ENCODE measurements at regions not wholly inside any gene's neighbourhood (a gene's known extent, or its start where the extent isn't known, plus 50 kb on each side); places are given as distances from the start of the nearest gene placed in this dataset.
"Not testable (repeated sequence)": the region's sequence is repeated elsewhere in the genome, so short reads cannot be mapped to it uniquely, and the experiment has no call there.

DNA sequence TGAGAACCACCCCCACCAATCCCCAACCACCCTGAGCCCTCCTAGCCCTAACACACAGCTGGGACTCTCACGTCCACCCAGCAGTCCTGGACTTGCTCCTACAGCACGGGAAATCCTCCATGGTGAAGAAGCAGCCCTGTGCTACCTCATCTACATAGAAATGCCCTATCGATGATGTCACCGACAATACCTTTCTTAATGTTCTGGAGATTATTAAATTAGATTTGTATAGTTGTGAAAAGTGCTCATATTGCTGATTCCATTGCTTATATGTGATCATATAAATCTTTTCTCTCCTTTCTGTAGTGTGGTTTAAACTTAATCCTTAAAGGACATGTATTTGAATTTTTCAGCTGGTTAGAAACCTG, 97.1 kb downstream of the PPIAL4G start:
- not testable (repeated sequence) for DNase-seq

DNA sequence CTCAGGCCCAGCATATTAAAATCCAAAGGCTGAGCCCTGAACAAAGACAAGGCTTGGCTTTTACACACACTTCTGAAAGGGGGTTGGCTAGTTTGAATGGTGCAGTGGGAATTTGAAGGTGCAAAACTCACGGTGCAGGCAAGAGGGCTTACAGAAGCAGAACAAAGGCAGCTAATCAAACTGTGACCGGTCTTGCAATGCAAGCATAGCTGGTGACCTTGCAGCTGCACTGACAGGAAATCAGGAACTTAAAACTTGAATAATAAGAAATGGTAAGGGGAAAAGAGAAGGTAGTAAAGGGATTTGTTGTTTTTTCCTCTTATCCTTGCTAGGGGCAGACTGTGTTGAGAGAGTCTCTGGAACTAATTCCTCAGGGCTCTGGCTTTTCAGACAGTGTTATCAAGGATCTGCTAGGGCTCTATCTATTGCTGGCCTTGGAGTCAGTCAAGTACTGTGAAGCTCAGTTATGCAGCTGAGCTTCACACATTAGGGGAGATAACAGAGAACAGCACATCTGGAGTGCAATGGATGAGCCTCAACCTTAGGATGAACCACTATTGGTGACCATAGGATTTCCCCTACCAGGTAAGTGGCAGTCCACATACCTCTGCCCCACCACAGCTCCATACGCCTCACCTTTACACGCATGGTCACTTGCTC, 97.6 kb downstream of the PPIAL4G start:
- no peak for DNase-seq

DNA sequence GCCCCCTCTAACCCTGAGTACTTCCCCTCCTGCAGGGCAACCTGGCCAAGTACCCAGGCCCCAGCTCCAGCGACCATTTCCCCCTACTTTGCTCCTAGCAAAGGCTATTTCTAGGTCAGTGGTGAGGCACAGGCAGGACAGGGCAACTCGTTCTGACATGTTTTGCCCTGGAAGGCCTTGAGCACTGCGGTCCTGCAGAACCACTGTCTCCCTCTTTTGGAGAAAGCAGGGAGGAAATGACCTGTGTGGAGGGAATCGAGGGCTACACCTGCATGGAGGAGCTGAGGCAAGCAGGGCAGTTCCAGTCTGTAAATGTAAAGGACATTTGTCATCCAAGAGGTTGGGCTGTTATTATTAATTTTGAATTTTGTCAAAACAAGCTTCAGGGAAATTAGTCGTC, 99.1 kb downstream of the PPIAL4G start:
- DNase-seq: no peak

DNA sequence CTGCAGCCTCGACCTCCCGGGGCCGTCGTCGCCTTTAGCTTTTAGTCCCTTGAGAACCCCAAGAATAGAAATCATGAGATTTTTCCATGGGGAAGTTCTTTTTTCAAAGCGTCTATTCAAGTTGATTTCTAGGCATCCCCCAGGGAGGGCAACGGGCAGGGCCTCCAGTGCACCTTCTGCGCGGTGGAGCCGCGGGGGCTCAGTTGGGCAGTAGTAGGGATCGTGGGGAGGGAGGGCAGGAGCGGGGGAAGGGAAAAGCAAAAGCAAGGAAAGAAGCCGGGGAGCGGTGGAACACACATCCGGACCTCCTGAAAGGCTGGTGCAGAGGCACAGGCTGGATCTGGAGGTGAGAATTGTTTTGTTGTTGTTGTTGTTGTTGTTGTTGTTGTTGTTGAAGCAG, 103.4 kb downstream of the PPIAL4G start:
- no peak for DNase-seq

DNA sequence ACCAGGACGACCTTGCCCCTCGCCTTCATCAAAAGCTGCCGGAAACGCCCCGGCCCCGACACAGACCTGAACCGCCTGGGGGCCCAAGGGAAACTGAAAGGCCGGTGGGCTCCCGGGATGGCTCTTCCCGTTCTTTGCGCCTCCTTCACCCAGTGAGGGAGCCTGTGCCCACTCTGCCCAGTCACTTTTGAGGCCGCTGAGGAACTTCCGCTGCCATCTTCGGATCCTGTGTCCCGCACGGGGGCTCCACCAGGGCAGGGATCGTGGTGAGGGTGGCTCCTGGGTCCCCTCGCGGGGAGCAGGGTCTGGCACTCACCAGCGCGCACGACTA, 104.0 kb downstream of the PPIAL4G start:
- DNase-seq: no peak

DNA sequence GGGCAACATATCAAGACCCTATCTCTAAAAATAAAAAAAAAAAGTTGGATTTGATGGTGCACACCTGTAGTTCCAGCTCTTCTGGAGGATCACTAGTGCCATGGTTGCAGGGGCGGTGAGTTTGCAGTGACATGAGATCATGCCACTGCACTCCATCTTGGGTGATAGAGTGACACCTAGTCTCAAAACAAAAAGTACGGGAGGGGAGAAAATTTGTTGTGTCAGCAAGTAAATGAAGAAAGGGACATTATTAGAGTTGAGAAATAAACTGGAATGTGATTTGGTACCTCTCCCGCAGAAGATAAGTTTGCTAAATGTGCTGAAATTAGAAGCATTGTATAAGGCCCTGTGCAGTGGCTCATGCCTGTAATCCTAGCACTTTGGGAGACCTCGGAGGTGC, 105.1 kb downstream of the PPIAL4G start:
- DNase-seq: not testable (repeated sequence)

DNA sequence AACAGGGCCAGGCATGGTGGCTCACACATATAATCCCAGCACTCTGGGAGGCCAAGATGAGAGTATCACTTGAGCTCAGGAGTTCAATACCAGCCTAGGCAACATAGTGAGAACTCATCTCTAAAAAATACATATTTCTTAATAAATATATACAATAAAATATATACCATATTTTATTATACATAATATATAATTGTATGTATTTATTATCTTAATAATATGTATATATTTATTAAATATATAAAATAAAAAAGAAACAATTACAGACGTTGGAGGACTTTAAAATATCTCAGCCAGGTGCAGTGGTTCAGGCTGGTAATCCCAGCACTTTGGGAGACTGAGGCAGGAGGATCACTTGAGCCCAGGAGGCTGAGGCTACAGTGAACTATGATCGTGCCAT, 106.1 kb downstream of the PPIAL4G start:
- not testable (repeated sequence) for DNase-seq

DNA sequence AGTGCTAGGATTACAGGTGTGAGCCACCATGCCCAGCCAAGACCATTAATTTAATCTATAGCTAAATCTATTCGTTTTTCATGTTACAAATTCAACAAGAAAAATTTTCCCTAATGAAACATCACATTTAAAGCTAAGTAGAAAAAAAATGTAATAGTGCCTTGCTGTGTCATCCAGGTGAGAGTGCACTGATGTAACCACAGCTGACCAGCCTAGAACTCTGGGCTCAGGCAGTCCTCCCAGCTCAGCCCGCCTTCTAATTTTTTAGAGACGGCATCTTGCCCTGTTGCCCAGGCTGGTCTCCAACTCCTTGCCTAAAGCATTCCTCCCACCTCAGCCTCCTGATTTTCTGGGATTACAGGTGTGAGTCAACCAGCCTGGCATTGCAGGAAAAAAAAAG, 109.0 kb downstream of the PPIAL4G start:
- no peak for DNase-seq

DNA sequence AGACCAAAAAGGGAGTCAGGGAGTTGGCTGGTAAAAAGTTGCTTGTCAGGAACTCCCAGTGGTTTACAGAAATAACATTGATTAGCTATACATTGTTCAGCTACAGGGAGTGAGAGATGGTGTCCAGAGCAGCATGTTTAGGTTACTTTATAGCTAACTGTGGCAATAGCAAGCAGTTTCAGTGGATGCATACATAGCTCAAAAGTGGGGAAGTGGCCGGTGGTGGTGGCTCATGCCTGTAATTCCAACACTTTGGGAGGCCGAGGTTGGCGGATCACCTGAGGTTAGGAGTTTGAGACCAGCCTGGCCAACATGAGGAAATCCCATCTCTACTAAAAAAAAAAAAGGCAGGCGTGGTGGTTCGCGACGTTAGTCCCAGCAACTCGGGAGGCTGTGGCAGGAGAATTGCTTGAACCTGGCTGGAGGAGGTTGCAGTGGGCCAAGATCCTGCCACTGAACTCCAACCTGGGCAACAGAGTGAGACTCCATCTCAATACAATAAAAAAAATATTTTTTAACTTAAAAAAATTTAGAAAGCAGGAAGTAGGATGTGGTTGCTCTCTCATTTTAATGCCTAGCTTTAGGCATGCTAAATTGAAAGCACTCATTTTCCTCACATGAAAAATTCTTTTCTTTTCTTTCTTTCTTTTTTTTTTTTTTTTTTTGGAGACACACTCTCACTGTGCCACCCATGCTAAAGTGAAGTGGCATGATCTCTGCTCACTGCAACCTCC, 109.7 kb downstream of the PPIAL4G start:
- DNase-seq: no peak

DNA sequence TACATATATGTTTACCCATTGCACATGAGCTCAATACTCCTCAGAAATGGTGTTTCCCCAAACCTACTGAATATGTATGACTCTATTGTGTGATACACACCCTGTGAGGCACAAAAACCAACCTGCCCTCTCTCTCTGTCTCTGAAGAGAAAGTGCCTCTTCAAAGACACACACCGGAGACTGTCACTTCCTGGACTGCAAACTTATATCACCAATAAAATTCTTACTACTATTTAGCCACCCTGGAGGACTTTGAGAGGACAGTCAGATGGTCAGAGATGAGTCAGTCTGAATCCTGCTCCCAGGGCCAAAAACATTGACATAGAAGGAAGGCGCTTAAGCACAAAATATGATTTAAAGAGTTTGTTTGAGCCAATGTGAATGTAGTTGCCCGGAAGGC, 110.4 kb downstream of the PPIAL4G start:
- DNase-seq: no peak

DNA sequence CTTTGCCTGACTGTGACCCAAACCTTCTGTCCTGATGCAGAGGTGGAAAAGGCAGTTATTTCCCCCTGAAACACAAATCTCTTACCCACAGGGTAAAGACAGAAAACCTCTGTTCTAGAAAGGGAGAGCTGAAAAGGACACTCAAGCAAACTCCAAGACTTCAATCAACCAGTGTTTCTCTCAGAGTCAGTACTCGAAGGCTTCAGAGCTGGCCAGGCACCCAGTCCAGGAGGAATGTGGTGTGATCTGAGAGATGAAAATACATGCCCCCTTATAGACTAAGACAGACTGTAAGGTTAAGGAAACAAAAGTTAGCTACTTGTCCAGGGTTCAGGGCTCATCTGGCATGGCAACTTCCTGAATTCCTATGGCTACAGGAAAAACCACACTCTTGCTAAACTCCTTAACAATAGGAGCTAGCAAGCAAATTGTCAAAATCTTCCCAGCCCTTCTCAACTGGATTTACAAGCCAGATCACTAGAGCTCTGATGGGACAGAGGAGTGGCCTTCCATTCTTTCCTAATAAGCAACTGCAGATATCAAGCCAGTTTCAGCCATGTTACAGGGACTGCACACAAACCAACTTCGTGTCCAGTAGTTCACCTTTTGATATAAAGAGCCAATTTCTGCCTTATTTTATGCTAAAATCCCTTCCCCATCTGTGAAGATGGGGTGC, 110.9 kb downstream of the PPIAL4G start:
- not testable (repeated sequence) for DNase-seq

DNA sequence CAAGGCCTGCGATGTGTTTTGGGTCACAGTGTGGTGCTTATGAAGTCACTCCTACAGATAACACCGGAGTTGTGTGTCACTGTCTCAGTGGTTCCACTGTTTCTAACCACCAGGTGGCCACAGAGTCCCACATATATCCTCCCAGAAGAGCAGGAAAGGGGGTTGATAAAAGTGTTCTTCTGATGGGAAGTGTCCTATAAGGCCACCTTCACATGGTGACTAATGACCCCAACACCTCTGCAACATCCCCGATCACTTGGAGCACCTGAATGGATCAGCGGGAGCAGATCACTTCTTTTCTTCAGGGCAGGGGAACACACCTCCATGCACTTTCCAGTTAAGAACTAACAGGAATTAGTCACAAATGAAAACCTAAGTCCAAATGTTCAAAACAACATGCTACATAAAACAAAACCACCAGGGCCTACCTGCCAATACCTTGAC, 111.5 kb downstream of the PPIAL4G start:
- DNase-seq: peak; percentile 59

DNA sequence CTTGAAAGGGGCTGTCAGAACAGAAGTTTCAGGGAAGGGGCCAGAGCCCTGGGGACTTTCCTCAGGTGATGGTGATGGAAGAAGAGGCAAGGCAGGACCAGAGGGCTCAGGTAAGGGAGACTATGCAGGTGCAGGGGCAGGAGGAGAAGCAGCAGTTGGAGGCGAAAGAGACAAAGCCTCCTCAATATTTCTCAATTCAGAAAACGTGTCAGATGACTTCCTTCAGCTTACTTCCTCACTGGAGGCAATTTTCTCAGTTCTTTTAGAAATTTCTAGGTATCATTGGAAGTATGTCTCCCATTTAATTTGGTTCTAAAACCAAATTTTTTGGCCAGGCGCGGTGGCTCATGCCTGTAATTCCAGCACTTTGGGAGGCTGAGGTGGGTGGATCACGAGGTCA, 112.4 kb downstream of the PPIAL4G start:
- not testable (repeated sequence) for DNase-seq

DNA sequence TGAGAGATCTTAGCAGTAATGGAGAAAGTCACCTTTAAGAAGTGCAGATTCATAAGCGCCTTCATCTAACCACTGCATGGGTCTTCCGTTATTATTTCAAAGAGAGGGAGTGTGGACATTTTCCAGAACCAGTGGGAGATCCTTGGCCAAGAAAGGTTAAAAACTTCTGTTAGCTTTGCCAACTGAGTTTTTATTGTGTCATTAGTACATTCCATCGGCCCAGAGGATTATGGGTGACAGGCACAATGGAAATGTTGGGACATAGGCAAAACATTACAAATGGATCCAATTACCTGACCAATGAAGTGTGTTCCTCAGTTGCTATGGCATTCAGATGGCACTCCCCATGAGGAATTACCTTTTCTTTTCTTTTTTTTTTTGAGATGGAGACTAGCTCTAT, 115.5 kb downstream of the PPIAL4G start:
- no peak for DNase-seq

DNA sequence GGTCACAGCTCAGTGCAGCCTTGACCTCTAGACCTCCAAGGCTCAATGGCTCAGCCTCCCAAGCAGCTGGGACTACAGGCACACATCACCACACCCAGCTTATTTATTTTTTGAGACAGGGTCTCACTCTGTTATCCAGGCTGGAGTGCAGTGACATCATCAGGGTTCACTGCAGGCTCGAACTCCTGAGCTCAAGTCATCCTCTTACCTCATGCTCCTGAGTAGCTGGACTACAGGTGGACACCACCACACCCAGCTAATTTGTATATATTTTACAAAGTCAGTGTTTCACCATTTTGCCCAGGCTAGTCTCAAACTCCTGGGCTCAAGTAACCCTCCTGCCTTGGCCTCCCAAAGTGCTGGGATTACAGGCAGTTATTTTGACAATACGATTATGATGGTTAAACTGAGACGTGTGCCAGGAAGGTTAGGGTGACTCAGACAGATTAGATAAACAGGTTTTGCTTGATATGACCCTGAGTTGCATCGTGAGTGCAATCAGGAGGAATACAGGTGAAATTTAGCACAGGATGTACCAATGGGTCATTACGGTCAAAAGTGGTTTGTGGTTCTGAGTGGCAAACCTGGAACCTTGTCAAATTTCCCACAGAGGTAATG, 116.9 kb downstream of the PPIAL4G start:
- DNase-seq: not testable (repeated sequence)

DNA sequence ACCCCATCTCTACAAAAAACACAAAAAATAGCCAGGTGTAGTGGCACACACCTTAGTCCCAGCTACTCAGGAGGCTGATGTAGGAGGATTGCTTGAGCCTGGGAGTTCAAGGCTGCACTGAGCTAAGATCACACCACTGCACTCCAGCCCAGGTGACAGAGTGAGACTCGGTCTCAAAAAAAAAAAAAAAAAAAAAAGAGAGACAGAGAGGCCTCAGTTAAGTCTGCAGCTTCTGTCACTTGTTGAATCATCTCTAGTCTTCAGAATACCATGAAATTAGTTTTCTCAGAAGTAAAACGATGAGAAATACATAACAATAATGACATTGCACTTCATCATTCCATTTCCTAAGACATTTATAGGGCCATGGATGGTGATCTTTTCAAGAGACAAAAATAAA, 118.0 kb downstream of the PPIAL4G start:
- DNase-seq: not testable (repeated sequence)

DNA sequence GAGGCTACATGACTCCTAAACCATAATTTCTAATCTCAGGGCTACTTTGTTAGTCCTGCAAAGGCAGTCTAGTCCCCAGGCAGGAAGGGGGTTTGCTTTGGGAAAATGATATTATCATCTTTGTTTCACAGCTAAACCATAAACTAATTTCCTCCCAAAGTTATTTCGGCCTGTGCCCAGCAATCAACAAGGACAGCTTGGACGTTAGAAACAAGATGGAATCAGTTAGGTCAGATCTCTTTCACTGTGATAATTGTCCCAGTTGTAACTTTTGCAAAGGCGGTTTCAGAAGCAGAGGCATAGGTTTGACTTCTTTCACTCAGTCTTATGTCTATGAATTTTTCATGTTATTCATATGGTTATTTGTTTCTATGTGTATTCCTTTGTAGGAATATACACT, 119.1 kb downstream of the PPIAL4G start:
- not testable (repeated sequence) for DNase-seq

DNA sequence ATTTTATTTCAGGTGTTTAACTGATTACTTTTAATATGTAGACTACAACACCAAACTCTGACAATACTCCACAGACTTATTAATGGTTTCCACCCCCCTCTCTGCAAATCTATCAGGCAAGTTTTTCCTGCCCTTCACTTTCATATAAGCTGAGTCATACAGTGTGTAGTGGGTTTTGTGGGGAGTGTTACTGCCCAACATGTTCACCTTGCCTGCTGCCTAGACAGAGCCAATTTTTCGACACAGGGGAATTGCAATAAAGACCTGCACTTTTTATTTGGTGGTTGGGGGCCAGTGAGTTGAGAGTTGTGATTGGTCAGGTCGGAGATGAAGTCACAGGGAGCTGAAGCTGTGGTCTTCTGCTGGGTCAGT, 119.7 kb downstream of the PPIAL4G start:
- no peak for DNase-seq

DNA sequence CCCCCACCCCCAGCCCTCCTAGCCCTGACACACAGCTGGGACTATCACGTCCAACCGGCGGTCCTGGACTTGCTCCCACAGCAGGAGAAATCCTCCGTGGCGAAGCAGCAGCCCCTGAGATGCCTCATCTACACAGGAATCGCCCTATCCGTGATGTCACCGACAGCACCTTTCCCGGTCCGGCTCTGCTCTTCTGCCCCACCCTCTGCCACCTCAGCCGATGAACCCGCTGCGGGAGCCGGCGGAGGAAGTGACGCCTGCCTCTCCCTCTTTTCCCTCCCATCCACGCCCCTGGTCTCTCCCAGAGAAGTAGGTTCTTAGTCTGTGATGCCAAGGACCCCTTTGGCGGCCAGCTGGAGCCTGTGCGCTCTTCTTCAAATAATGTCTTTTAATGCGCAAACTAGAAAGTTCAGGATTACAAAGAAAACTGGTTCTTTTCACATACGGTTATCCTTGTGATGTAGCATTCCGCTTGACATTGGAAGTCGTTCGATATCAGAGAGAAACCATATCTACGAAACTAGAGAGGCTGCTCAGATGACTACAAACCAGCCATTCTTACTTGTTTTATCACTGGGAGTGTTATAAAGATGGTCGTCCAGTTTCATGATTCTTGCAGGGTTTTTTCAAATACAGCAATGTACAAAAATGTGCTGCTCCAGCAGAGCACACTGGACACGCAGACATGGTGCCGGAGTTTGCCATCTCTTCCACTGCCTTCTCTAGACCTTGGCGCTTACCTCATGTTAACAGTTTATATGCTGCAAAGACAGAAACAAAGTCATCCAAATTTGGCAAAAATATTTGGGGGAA, 120.3 kb downstream of the PPIAL4G start:
- DNase-seq: no peak

DNA sequence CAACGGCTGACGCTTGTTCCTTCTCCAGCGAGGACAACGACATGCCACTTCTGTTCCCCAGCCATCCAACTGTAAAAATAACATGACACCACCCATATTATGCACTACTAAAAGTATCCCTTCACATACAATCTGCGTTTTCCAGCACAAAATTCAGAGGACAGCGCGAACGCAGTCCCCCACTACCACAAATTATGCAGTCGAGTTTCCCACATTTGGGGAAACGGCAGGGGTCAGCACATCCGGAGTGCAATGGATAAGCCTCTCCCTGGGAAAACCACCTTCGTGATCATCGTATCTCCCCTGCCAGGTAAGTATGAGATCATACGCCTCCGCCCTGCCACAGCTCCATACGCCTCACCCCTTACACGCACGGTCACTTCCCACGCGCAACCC, 120.9 kb downstream of the PPIAL4G start:
- no peak for DNase-seq

DNA sequence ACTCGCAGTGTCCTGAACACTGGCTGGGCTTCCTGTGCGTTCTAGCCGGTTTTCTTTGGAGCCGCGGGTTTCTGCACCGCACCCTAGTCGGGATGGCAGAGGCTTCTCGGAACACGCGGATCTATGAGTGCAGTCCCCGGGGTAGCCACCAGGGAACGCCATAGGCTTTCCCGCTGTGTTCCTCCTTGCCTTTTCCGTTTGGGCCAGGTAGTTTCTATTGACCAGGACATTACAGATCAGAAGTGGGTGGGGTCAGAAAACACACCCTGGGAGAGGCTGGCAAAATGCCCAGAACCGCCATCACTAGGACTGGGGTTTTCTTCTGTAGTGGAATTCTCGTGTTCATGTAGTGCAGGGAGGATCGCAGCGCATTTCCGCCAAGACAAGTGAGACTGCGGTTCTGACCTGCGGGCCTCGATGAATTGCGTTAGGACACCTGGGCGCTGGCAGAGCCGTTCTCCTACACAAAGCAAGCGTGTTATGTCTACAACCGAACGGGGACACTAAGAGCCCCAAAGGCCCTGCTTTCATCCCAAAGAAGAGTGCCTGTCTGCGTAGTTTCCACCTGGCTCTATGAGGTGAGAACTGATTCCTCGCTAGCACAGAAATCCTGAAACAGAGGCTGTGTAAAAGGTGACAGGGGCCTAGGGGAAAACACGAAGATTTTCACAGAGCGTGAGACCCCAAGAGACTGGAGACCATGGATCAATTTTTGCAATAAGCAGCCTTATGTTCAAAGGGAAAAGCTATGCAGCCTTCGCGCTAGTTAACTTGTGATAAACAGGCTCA, 121.5 kb downstream of the PPIAL4G start:
- DNase-seq: not testable (repeated sequence)

DNA sequence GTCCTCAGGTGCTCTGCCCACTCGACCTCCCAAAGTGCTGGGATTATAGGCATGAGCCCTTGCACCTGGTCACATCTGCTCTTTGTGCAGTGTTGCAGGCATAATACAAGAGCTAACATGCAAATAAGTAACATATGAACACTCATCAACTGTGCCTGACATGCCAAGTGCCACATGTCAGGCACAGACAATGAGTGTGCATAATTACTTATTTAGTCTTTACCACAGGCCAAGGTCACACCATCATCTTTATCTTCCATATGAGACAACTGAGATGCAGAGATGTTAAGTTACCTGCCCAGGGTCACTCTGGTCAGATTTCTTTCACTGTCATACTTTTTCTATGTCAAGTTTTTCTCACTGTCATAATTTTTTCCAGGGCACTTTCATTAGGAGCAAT, 126.1 kb downstream of the PPIAL4G start:
- no peak for DNase-seq
